Omental fat pad (tissue), 3 donors: ENCODE measurements at regions not wholly inside any gene's neighbourhood (a gene's known extent, or its start where the extent isn't known, plus 50 kb on each side); places are given as distances from the start of the nearest gene placed in this dataset.

ENCODE experiments used
- ATAC-seq: fragments of 150-250 bp; one replicate; pipeline ENCODE4 v1.9.1; 2016; ENCODE audit warnings: mild to moderate bottlenecking, moderate library complexity; ENCODE audit not compliant: low FRiP score
- DNase-seq: peaks from one replicate; pipeline ENCODE4 v3.0.0-alpha.2; 2019; ENCODE audit warnings: low spot score
- CTCF ChIP-seq, 3 donors: fragments of 450-650 bp; IDR thresholded peaks; one replicate each; pipeline ENCODE4 v1.5.1; 2016 to 2017; ENCODE audit warnings: antibody characterized with exemption in 3 of 3, mild to moderate bottlenecking in 3 of 3, moderate library complexity in 2 of 3

DNA sequence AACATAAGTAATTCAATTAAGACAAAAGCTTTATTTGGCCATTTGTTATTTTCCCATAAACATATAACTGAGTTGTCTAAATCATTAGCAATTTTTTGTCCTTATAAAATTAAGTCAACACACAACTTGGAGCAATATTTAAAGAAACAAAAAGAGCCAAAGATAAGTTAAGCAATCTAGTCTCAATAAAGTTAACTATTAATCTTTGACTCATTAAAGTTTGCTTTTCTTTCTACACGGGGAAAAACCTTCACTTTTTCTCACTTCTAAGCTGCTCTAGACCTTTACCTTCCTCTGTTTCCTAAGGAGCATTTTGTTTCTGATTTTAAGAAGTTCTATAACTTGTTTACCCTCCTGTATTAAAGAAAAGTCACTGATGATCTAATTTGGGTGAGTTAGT is 867.1 kb upstream of the PHF14 start:
- no peak for DNase-seq
- ATAC-seq: no peak
- no peak for TF ChIP-seq CTCF (IDR thresholded peaks at IDR 0.05)

- TF ChIP-seq CTCF (IDR thresholded peaks at IDR 0.05): no peak
- no peak for ATAC-seq
- DNase-seq: no peak
Measured at GRCh38 chr7:10116511-10116910, 857.2 kb upstream of the PHF14 start.

- no peak for ATAC-seq
- no peak for TF ChIP-seq CTCF (IDR thresholded peaks at IDR 0.05)
- DNase-seq: no peak
Measured at GRCh38 chr7:10117815-10118214, 855.9 kb upstream of the PHF14 start.

- no peak for ATAC-seq
- TF ChIP-seq CTCF (IDR thresholded peaks at IDR 0.05): no peak
- no peak for DNase-seq
Measured at GRCh38 chr7:10120936-10121335, 852.7 kb upstream of the PHF14 start.

DNA sequence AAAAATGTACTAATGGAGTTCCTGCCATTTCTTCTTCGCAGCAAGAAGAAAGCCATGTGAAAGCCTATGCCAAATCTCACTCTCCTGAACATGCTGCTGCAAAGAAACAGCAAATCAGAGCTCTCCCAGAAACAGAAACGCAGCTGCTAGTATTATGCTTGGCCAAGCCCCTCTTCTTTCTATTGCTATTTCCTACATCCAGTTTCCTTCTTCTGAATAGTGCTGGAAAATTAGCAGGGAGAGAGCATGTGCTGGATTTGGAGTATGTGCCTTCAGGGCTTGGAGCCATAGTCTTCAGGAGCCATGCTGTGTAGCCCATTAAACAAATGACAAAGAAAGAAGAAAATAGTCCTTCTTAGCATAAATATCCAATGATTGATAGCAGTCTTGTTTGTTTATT is 852.0 kb upstream of the PHF14 start:
- ATAC-seq: no peak

GRCh38 chr7:10122551-10123100 is 851.0 kb upstream of the PHF14 start:
- no peak for ATAC-seq
- no peak for DNase-seq
- no peak for TF ChIP-seq CTCF (IDR thresholded peaks at IDR 0.05)

More for the DNA sequence above, 852.0 kb upstream of the PHF14 start:
- TF ChIP-seq CTCF (IDR thresholded peaks at IDR 0.05): no peak
- DNase-seq: no peak

- TF ChIP-seq CTCF (IDR thresholded peaks at IDR 0.05): no peak
- ATAC-seq: no peak
- no peak for DNase-seq
Measured at GRCh38 chr7:10128748-10129147, 844.9 kb upstream of the PHF14 start.
